ENCODE measurements at regions not wholly inside any gene's neighbourhood (a gene's known extent, or its start where the extent isn't known, plus 50 kb on each side); places are given as distances from the start of the nearest gene placed in this dataset.

GRCh38 chr11:37409124-37409523 is 811.1 kb upstream of the RAG2 start:
- no peak for ATAC-seq
- POLR2A ChIA-PET, result no interaction called here
- H3K9me3 Mint-ChIP-seq, result peaks cover 84% of the 10 kb centered on the region

More at GRCh38 chr11:37409124-37409523, 811.1 kb upstream of the RAG2 start:
- H3K27me3 Mint-ChIP-seq (ENCODE audit: low read depth), result no peaks in the 10 kb centered on the region
- H3K4me1 Mint-ChIP-seq, result no peaks in the 10 kb centered on the region
- no peak overlapping the region for H3K4me3 Mint-ChIP-seq
- TF ChIP-seq OVOL2 (CRISPR knock-in tag; IDR thresholded peaks at IDR 0.05; ENCODE audit: borderline replicate concordance) (no peak), ZNF671 (CRISPR knock-in tag; IDR thresholded peaks at IDR 0.05) (no peak), ATF1 (CRISPR knock-in tag; IDR thresholded peaks at IDR 0.05) (no peak), NR1H2 (CRISPR knock-in tag; IDR thresholded peaks at IDR 0.05) (no peak), FOXP4 (CRISPR knock-in tag; IDR thresholded peaks at IDR 0.05) (no peak), ERG (CRISPR knock-in tag; IDR thresholded peaks at IDR 0.05) (no peak), E2F4 (CRISPR knock-in tag; IDR thresholded peaks at IDR 0.05; ENCODE audit: borderline replicate concordance, low read depth) (no peak), FOXK1 (CRISPR knock-in tag; IDR thresholded peaks at IDR 0.05) (no peak), STAT6 (CRISPR knock-in tag; conservative IDR thresholded peaks at IDR 0.05; ENCODE audit: low read depth) (no peak), CDX4 (CRISPR knock-in tag; IDR thresholded peaks at IDR 0.05; ENCODE audit: borderline replicate concordance) (no peak), NR3C1 (CRISPR knock-in tag; conservative IDR thresholded peaks at IDR 0.05; ENCODE audit: low read depth) (no peak), ZNF138 (CRISPR knock-in tag; conservative IDR thresholded peaks at IDR 0.05) (no peak), NFE2L1 (CRISPR knock-in tag; IDR thresholded peaks at IDR 0.05) (no peak), HMGA2 (CRISPR knock-in tag; IDR thresholded peaks at IDR 0.05) (no peak), PREB (CRISPR knock-in tag; IDR thresholded peaks at IDR 0.05; ENCODE audit: borderline replicate concordance) (no peak), FOXJ3 (CRISPR knock-in tag; IDR thresholded peaks at IDR 0.05; ENCODE audit: borderline replicate concordance) (no peak)
- H3K27ac Mint-ChIP-seq, result no peak overlapping the region
- no peak for DNase-seq (ENCODE audit: low spot score)
- H3K36me3 Mint-ChIP-seq, result peaks cover 50% of the 10 kb centered on the region
- CTCF ChIA-PET, result no interaction called here

Measured in WTC11 (cell line).